ENCODE measurements at regions not wholly inside any gene's neighbourhood (a gene's known extent, or its start where the extent isn't known, plus 50 kb on each side); places are given as distances from the start of the nearest gene placed in this dataset.

- TF ChIP-seq CTCF (IDR thresholded peaks at IDR 0.05; ENCODE audit: low read length) (no peak), EZH2 (optimal IDR thresholded peaks at IDR 0.05; ENCODE audit: low read depth, low read length) (no peak), EZH2phosphoT487 (IDR thresholded peaks at IDR 0.05; ENCODE audit: low read length) (no peak)
Measured at GRCh38 chr10:44067432-44067831, 317.5 kb downstream of the CXCL12 start.
